Inflammatory macrophage (primary cell): ENCODE measurements at regions not wholly inside any gene's neighbourhood (a gene's known extent, or its start where the extent isn't known, plus 50 kb on each side); places are given as distances from the start of the nearest gene placed in this dataset.

Source experiments
- DNase-seq, 2 donors: peaks; one replicate each; pipeline ENCODE4 v3.0.0-alpha.2; 2020 to 2022

DNA sequence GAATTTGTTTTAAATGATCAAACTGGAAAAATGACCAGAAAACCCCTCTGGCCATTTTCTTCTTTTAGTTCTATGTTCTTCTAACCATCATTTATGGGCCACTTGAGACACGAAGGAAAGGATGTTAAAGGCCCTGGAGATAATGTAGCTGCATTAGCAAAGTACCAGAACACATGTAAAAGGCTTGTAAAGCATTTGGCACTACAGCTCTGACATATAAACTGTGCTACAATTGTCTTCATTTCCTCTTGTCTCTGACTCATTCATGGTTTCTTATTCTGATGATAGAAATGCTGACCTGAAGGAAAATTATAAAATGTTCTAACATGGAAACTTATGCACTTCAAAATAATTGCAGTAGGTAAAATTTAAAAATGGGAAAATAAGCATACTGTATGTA, 388.7 kb downstream of the FAT4 start:
- DNase-seq, result no peak

DNA sequence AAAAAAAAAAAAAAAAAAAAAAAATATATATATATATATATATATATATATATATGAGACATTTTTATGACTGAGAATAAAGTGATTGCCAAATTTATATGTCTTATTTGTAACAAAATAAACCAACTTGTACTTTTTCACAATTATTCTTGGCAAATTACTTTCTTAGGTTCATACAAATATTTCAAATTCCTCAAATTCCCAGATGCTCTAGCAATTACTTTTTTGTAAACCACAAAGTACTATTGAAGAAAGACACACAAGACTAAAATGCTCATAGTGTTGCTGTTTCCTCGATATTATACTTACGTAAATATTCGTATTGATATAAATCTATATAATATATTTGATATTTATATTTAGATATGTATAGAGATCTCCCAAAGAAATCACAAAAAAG, 390.0 kb downstream of the FAT4 start:
- no peak for DNase-seq

DNA sequence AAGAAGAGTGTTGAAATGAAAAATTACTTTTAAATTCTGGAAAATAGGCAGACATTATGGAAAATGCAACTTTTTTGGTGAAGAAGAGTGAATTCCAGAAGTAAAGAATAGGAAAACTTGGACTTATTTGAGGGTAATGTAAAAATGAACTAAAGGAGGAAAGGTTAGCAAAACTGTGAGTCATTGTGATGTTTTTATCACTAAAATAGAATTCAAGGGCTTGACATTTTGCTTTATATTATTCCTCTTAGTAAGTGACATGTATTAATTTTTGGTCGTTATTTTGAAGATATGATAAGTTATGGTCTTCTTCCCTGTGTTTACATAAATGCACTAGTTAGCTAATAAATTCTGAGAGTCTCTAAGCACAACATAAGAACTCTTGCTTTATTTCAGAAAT, 390.9 kb downstream of the FAT4 start:
- no peak for DNase-seq

DNA sequence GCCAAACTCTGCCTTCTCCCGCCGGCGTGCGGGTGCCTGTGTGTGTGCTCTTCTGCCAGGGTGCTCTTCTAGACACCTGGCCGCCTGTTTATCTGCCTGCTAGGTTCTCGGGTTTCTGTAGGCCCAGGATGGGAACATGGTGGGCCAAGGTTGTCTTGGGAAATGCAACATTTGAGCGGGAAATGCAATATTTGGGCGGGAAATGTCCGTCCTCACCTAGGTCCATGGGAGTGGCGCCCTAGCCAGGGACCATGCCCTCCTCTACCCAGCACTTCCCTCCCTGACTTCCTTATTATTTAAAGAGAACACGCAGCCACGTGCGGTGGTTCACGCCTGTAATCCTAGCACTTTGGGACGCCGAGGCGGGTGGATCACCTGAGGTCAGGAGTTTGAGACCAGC, 392.6 kb downstream of the FAT4 start:
- DNase-seq, result no peak

DNA sequence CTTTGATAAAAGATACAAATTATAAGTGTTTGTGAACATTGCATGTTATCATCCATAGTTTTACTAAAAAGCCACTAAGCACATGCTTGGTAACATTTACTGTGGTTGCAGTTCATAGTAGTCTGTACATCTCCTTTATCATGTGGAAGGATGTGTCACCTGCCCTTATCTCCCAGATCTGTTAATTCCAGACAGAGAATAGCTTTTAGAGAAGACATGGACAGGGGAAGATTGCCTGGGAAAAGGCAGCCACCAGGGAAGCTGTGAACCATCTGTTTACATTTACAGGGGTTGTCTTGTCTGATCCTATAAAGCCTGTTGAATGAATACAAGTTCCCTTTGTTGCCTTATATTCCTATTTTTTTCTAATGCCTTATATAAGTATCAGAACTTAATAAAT, 396.0 kb downstream of the FAT4 start:
- DNase-seq, result no peak

DNA sequence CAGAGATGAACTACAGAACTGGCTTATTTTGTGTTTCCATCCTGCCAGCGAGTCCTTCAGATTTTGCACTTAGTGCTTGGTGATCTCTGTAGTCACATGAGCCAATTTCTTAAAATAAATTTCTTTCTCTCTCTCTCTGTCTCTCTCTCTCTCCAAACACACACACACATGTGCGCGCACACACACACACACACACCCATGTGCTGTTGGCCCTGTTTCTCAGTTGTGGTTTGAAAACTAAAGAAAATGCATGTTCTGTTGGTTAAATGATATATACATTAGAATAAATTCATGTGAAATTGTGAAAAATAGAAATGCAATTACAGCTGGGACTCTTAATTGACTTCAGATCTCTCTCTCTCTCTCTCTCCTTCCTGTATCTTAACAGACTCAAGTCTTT, 399.3 kb downstream of the FAT4 start:
- no peak for DNase-seq

DNA sequence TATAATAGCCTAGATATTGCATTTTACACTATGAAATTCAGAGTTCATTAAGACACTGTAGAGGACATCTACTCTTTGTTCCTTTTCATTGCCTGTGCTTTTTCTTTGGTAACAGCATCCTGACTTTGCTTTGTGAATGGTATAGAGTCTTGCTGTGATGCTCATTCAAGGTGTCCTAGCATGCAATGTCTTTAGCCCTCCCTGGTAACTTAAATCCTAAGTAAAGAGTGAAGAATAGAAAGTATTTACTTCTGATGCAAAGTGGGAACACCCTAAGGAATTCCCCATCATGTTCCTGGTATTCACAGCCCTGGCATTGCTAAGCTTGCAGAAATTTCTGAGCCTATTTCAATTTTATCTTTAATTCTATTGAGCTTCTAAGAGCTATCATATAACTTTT, 400.1 kb downstream of the FAT4 start:
- DNase-seq, result no peak

DNA sequence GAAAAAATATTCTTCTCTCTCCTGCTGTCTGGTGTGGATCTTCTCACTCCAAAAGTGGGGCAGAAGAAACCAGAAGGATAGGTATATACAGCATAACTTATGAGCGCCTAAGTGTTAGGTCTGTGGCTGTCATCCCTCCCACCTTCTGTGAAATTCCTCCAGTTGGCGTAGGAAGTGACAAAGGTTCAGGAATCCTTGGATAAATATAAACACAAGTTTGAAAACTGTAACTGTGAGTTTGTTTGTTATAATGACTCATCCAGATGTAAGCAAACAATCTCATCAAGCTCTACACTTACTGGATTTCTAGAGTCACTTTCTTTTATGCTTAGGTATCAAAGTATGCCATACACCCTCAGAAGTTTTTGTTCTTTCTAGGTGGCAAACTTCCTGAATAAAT, 405.2 kb downstream of the FAT4 start:
- no peak for DNase-seq

DNA sequence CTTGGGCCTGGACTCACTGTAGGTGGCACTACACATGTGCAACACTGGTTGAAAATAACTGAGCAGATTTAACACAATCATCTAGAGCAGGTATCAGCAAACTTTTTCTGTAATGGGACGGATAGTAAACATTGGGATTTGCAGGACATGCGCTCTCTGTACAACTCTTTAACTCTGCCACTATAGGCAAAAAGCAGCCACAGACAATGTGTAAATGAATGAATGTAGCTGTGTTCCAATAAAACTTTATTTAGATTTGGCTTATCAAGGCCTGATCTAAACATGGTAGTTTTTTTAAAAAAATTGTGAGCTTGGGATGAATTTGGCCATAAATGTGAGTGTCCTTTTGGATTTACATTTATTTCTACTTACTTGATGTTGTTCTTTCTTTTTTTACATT, 407.3 kb downstream of the FAT4 start:
- DNase-seq, result no peak

DNA sequence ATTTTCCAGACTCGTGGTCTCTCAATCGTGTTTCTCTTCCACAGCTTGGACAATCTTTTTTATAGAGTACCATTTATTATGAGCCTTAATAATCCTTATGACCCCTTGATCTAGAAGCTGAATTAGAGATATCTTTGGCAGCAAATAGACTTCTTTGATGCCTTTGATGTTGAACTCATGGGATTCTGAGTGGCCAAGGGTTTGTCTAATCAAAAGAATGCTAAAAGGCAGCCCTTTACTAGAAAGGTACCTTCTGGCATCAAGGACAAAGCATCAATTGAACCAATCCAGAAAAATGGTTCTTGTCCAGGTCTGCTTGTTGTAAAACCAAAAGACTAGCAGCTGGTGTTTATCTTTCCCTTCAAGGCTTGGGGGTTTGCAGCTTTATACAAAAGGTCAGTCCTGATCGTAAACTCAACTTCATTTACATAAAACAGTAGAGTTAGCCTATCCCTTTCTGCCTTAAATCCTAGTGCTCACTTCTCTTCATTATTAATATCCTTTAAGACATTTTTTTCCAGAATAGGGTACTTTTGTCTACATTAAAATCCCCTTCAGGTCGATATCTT, 411.3 kb downstream of the FAT4 start:
- no peak for DNase-seq

DNA sequence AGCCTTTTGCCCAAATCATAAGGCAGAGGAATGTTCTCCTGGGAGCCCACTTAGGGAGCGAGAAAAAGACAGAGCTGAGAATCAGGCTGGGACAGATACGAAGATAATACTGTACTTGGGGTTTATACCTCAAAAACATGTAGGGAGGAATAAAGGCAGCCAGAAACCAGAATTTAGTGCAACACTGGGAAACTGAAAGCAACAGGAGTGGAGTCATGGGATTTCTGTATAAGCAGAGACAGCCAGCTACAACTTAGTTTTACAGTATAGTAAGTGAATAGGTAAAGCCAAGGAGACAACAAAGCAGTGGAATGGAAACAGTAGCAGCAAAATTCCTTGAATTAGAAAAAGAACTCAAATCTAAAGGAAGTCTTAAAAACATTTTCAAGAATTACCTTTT, 413.2 kb downstream of the FAT4 start:
- DNase-seq, result no peak

DNA sequence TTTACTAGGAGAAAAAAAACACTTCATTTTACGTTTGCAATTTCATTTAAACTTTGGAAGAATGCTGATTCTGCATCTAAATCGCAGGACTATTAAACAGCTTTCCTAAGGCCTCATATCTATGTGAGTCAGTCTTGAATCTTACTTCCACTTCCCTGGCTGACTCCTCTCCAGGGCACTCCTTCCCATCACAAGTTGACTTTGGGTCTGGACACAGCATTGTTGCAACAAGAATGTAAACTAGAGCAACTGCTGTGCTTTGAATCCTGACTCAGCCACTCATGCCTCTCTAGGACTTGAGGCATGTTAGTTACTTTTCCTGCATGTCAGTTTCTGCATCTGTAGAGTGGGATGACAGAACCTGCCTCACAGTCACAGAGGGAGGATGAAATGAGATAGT, 413.8 kb downstream of the FAT4 start:
- no peak for DNase-seq

DNA sequence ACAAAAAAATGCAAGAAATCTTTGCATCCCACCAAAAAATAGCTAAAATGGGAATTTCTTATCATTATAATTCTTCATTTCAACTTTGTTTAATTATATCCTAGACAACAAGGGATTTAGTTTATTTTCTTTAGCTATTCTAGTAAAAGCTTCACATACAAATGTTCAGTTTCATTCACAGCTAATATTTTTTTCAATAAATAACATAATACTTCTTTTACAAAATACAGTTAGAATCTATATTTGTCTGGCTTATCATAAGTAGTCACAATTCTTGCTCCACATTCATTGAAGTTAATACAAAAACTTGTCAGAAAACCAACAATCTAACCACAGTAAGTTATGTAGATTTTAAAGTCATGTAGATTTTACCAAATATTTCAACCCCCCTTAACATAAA, 414.4 kb downstream of the FAT4 start:
- DNase-seq, result no peak

DNA sequence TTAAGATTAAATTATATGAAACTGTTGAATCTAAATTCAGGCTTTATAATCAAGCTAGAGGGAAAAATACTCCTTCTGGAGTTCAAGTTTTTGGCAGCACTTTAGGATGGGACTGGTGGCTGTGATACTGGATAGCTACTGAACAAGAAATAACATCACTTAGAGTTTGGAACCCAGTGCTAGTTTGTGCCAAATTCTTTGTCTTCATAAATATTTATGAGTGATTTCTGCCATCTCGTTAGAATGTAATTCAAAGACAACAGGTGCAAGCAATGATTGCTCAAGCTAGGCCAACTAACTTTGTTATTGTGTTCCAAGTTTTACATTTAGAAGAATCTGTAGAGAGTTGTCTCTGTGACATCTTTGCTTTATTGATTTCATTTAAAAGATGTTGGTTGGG, 417.9 kb downstream of the FAT4 start:
- no peak for DNase-seq

DNA sequence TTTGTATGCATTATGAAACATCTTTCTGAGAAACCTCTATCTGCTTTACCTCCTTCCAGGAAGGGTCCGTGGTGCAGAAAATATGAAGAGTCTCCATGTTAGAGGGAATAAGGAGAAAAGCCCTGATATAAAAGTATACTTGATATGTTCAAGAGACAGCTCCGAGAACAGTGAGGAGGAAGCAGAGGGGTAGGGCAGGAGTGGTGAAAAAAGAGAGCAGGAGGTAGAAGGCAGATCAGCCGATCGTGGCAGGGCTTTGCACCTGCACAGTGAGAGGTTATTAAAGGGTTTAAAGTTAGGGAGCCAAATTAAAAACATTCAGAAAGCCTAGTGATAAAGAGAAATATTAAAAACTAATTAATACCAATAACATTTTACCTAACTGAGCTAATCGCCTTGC, 419.7 kb downstream of the FAT4 start:
- DNase-seq, result no peak

DNA sequence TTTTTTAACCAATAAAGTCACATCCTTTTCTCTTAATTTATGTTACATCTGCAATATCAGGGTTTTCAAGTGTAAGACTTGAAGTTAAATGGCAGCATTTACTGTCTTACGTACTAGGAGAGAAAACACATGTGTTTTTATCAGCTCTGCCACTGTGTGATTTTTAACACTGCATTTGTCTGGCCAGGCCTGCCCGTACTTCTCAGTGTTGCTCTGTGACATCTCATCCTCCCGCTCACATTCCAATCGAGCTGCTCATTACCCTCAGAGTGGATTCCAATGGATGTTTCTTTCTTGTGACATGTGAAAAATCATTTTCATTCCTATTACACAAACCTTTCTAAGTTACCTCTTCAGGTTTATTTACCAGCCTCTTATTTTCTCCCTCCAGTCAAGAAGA, 420.3 kb downstream of the FAT4 start:
- DNase-seq, result no peak

DNA sequence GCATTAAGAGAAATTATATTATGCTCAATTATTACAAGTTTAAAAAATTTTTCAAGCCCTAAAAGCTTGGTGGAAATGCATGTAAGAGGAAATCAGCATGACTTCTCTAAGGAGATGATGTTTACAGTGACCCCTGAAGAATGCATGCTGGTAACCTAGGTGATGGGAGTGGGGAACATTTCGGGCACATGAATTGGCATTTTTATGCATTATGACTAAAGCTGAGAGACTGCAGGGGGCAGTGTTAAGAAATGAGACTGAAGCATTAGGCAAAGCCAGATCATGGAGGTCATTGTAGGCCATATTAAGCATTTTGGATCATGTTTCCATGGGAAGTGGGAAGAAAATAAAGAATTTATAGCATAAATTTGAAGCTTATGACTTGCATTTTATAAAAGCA, 421.3 kb downstream of the FAT4 start:
- DNase-seq, result no peak

DNA sequence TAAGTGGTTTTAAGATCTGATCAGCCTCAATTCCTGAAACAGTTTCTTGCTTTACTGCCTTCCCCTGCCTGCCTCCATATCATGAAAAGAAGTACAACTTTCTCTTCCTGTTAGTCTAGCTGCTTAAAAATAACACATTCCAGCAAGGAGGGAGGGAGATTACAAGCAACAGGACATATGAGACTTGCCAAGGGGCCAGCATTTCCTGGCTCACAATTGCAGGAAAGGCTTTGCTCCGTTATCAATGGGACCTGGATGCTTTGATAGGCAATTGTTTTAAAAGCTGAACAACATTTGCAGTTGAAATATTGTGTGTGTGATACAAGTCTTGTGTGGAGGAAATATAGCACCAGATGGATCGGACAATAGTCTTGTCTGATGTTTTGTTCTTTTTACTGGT, 425.0 kb downstream of the FAT4 start:
- DNase-seq, result no peak

DNA sequence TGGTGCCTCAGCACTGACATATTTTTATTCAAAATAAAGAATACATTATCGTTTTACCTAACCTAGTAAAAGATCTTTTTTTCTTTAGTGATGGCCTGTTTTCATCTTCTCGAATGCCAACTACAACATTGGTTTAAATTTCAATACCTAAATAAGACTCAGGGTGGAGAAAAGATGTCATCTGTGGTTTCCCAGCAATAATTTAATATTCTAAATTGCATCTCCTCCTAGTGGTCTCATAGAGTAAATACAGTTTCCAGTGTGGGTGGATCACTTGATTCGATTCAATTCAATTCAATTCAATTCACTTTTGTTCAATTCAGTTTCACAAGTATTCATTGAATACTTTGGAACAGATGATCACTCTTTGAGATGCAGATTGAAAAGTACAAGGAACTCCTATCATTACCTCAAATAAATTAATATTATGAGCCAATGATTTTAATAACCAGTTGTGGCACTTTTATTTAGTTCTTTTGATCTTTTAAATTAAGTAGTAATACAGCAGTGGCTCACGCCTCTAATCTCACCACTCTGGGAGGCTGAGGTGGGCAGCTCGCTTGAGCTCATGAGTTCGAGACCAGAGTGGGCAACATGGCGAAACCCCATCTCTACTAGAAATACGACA, 427.2 kb downstream of the FAT4 start:
- DNase-seq, result no peak

DNA sequence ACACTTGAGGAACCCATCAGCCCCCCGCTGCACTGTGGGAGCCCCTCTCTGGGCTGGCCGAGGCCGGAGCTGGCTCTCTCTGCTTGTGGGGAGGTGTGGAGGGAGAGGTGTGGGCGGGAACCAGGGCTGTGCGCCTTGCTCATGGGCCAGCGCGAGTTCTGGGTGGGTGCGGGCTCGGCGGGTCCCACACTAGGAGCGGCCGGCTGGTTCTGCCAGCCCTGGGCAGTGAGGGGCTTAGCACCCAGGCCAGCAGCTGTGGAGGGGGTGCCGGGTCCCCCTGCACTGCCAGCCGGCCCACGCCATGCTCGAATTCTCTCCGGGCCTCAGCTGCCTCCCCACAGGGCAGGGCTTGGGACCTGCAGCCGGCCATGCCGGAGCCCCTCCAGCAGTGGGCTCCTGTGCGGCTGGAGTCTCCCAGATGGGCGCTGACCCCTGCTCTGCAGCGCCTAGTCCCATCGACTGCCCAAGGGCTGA, 430.2 kb downstream of the FAT4 start:
- DNase-seq, result no peak

DNA sequence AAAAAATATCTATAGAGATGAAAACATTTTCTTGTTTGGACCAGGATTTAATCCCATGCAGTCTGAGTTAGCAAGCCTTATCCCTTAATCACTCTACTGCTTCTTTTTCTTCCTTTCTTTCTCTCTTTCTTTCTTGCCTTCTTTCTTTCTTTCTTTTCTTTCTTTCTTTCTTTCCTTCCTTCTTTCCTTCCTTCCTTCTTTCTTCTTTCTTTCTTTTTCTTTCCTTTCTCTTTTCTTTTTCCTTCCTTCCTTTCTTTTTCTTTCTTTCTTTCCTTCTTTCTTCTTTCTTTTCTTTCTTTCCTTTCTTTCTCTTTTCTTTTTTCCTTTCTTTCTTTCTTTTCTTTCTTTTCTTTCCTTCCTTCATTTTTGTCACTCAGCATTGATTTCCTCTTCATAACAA, 434.6 kb downstream of the FAT4 start:
- DNase-seq, result no peak

DNA sequence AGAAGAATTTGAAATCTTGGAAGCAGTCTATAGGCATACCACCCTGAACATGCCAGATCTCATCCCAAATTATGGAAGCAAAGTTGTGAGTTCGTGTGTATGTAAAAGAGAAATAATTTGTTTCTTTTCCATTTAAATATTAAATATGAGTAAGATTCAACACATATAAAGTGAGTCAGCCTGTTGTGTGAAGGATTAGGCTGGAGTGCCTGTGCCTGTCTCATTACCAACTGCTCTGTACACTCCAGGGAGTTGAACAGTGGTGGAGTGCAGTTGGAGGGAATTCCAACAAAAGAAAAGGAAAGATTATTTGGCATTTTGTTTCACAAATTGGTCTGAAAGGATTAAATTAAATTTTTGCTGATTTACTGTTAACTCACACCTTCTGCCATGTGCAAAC, 435.6 kb downstream of the FAT4 start:
- DNase-seq, result no peak

DNA sequence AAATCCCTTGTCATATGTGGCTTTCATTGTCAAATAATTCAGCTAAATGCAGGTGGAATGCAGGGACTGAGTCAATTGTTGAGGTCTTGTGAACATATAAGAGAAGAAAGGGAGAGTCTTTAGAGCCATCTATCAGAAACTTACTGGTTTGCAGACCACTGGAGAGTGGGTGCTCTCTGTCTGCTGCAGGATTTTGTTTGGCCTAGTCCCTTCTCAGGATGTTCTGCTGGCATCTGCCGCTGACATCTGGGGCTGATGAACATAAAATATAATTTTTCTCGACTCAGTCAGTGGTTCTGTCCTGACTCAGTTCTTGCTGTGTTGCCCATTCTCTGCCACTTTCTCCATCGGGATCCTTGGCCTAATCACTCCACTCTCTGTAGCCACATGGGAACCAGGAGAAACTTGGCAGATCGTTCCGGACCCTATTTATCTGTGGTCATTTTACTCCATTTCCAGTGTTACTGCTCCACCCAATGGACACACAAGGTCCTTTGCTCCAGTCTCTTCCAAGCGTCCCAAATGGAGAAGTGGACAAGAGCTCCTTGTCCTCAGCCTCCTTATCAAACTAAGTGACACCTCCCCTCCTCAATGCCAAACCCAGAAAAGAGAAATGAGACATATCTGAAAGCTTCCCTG, 436.2 kb downstream of the FAT4 start:
- no peak for DNase-seq

DNA sequence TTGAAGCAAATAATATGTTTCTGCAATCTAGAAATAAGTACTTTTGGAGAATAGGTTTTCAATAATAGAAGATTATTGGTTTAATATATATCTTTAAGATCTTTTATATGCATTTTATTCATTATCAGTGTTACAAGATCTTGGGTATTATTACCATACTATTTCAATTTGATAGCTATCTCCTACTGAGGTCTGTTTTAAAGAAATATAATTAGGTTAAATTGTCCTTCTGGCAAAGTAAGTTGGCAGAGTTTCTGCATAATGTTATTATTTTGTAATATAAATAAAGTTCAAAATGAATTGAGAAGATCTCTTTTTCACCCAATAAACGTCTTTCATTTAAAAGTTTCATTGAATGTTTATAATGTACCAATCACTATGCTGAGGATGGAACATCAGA, 443.7 kb downstream of the FAT4 start:
- DNase-seq, result no peak
